ENCODE measurements at regions not wholly inside any gene's neighbourhood (a gene's known extent, or its start where the extent isn't known, plus 50 kb on each side); places are given as distances from the start of the nearest gene placed in this dataset.
"Not testable (repeated sequence)": the region's sequence is repeated elsewhere in the genome, so short reads cannot be mapped to it uniquely, and the experiment has no call there.

DNA sequence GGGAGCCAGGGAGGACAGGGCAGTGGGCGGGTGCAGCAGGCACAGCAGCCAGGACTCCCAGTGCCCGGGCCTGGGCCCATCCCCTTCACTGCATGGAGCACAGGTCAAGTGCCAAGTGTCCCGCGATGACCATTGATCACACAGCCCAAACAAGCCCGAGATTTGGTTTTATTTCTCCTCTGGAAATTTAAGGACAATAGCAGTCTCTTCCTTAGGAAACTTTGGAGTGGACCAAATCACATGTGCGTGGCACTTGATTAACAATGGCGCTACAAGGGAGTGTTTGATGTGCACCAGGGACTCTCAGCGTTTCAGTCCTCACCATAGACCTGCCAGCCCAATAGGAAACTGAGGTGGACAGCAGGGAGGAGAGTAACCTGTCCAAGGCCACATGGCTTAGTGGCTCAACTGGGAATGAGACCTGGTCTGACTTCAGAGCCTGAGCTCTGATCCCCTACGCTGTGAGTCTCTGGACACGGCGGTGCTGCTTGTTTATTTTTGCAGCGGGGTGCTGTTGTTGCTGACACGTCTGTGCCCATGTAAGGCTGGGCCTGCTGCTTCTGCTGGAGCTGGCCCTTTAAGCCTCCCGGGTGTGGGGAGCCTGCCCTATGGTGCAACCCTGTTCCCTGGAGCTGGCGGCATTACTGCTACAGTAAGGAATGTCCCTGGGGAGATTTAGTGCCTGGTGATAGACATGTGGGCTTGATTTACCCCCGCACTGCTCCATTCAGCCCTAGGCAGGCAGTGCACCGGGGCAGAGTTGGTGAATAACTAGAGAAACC lies 194.2 kb downstream of the INHBB start:
- DNase-seq: no peak

DNA sequence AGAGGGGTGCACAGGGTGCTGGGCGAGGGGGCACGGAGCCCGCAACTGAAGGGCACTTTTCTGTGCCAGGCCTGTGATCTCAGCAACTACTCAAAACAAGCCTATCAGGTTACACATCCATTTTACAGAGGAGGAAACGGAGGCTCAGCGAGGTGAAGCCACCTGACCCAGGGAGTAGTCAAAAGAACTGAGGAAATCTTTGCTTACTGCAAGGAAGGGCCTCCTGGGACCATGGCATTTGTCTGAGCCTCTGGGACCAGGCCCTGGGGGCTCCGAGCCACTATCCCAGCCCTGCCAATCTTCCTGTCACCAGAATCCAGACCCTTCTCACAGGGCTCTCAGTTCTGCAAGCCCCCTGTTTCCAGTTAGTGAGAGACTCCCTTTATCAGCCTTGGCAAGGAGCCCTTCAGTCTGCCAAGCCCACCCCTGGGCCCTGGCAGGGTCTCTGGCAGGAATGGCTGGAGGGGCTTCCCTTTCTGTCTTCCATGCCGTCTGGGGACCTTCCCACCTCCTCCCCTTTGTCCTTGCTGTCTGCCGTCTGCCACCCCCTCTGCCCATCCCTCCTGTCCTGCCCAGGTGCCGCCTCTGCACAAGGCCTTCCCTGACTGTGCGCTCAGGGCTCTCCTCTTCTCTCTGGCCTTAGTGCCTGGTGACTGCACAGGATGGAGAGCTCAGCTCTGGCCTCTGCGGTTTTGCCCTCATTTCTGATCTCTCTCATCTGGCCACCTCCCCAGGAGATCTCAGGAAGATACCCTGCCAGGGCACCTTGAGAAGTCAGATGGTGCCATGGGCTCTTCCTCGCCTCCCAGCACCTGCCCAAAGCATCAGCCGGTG lies 194.7 kb upstream of the GLI2 start:
- DNase-seq: no peak

DNA sequence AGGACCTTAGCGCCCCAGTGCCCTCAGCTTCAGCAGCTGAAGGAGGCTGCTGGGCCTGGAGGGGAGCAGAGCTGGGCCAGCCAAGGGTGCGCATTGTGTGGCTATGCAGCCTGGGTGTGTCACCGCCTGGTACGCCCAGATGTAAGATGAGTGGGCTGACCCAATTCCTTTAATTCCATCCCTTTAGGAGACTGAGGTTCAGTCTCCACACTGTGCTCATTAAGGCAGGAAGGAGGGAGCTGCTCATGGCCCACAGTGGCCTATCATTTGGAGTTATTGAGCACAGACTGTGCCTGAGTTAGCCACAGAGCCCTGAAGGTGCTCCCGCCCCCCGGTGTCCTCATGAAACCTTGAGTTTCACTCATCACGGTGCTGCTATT lies 194.1 kb upstream of the GLI2 start:
- DNase-seq: no peak

DNA sequence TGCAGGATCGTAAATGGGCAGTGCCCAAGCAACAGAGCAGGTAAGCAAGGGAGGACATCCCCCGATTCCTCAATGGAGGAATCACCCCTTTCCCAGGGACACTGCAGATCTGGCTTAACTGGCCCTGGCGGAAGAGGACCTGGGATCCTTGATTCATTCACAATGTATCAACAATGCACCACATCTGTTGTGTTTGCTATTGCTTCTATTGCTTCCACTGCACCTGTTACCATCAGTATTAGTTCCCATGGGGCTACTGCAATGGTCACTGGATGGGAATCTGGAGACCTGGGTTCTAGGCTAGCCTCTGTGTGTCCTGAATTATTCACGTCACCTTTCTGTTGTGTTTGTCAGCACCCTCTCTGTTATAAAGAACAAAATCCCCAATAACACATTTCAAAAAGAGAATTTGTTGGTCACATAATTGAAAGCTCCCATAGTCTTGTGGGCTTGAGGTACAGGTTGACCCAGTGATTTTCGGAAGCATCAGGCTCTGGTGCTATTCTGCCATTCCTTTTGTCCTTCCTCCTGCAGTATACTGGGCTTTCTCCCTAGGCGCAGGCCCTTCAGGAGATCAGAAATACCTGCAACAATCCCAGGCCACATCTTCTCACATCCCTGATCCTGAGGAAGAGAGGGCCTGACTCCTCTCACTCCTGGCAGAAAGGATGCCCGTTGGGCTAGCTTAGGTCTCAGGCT lies 193.5 kb upstream of the GLI2 start:
- DNase-seq: no peak

DNA sequence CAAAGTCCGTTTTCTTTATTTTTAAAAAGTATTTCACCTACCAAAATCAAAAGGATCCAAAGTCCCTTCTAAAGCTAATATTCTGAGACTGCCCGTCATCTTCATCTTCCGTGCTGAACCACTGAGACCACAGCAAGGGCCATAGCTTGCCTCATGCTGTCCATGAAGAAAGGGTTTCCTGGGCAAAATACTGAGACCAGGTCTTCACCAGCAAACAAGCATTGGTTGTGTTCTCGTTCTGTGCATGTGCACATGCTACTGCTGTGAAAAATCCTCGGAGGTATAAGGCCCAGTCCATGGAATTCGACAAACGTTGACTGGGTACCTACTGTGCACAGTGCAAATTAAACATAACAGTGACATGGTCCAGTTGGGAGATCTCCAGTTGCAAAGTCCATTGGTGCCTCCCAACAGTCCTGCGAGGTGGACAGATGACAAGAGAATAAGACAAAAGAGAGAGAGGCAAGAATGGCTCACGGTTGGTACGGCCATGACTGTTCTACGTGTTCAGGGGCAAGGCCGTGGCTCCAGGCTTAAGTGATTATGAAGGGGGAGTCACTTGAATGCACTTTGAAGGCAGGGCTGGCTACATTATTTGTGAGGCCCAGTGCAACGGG lies 192.6 kb upstream of the GLI2 start:
- DNase-seq: no peak

DNA sequence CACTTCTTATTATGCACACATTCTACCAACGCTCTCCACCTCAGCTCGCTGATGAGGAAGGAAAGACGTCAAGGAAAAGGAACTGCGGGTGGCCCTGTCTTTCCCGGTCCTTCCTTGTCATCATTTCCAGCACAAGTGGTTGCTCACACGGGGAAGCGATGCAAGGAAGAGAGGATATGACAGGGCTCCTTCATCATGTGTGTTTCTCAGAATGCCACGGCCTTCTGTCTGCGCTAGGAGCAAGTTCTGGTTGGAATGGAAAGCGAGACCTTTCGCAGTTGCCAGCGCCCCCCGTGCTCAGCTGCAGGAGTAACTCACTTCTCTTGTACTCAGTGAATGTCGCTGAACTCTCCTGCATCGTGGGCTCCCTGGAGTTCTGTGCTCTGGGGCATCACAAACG lies 191.8 kb upstream of the GLI2 start:
- DNase-seq: no peak

DNA sequence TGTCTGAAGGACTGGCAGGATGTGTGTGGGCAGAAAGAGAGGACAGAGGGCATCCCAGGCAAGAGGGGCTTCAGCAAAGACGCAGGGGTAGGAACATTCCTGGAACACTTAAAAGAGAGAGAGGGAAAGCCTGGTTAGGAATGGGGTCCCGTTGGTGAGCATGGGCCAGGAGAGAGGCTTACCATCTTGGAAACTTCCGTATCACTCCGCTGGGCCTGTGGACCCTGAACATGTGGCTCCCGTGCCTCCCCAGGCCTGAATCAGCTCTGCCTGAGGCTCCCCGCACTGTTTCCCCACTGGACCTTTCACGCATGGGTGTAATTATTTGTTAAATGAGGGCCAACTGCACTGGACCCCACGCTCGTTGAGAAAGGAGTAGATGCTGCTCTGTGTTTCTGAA lies 191.1 kb upstream of the GLI2 start:
- no peak for DNase-seq

DNA sequence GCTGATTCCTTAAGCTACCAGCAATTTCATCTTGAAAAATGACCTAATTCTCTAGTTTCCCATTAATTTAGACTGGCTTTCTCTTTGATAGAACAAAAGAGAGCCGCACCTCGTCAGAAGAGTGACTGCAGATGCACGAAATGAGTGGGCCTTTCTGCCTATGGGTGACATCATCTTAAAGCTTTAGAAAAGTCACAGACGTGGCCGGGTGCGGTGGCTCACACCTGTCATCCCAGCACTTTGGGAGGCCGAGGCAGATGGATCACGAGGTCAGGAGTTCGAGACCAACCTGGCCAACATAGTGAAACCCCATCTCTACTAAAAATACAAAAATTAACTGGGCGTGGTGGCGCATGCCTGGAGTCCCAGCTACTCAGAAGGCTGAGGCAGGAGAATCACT lies 190.7 kb upstream of the GLI2 start:
- DNase-seq: not testable (repeated sequence)

DNA sequence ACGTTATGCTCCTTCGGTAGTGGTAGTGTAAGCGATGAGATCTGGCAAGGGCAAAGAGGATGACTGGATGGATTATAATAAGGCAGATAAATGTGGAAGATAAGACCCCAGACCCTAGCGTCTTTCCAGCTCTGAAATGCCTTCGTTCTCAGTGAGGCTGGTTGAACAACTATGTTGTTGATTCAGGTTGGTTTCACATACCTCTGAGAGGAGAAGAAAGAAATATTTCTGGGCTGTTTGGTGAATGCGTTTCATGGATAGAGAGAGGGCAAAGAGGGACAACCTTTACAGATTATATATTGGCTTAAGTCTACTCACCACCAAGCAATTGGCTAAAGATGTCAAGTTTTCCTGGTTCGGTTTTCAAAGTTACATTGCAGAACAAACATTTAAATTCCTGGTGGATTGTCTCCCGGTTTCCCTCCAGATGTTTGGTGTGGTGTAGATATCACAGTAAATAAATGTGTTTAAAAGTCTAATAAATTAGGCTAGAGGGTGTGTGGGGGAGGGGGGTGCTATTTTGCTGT lies 190.1 kb upstream of the GLI2 start:
- no peak for DNase-seq

DNA sequence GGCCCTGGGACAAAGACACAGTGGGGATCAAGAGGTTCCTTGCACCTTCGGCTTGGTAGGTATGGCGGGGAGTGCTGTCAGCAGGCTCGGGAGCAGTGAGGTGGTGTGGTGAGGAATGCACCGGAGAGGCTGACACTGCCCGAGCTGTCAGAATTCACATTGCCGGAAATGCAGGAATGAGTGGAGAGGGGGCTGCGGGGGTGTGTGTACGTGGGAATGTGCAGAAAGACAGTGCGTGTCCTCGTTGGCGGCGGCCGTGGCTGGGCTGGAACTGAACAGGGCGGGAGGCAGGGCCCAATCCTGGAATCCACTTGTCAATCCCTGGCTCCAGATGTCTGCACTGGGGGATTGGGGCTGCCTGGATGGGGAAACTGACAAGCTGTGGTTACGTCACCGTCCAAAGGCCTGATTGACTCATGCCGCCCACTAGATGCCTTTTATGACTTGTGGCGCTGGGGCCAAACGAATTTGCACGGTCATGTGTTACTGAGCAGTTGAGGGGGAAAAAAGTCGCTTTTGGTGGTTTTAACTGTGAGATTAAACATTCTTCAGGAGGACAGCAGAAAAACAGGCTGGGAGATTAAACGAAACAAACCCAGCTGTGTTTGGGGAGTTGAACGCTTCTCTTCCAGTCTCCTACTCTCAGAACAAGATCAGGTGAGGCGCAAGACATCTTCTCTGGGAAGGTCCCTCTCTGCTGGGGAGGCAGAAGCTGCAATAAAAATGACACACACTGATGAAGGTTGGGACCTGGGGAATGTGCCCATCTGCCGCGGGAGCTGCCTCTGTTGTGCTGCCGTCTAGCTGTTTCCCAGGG lies 189.4 kb upstream of the GLI2 start:
- DNase-seq: peak; percentile 82

DNA sequence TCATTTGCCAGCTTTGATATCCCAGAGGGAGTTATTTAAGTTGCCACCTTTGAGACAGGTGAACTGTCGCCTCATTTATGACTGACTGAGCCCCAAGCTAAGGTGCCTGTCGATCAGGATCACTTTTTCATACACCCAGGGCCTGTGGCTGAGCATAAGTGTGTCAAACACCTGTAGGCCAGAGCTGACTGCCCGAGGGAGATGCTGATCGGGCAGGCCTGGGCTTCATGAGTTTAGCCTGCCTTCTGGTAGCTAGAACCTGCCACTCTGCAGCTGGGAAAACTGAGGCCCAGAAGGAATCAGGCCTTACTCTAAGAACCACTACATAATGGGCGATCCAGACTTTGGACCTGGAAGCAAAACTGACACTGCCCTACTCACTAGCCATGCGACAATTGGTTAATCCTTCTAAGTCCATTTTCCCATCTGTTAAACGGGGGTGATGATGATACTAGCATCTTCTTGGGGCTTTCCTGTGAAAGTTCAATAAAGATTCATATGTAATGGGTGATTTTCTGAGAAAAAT lies 188.7 kb upstream of the GLI2 start:
- no peak for DNase-seq

DNA sequence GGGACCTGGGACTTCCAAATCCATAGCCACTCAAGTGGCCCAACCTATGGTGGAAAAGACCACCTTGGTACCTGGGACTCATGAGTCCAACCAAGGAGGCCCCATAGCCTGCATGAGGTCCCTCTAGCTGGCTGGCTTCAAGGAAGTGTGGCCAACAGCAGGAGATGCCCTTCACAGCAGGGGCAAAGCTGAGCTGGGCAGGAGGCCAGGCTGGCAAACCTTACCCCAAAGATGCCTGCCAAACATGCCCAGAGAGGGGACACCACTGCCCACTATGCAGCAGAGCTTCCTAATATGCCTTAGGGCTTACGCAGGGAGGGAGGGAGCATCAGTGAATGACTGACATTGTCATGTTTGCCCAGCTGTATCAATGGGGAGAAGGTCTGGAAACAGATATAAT lies 188.0 kb upstream of the GLI2 start:
- no peak for DNase-seq

DNA sequence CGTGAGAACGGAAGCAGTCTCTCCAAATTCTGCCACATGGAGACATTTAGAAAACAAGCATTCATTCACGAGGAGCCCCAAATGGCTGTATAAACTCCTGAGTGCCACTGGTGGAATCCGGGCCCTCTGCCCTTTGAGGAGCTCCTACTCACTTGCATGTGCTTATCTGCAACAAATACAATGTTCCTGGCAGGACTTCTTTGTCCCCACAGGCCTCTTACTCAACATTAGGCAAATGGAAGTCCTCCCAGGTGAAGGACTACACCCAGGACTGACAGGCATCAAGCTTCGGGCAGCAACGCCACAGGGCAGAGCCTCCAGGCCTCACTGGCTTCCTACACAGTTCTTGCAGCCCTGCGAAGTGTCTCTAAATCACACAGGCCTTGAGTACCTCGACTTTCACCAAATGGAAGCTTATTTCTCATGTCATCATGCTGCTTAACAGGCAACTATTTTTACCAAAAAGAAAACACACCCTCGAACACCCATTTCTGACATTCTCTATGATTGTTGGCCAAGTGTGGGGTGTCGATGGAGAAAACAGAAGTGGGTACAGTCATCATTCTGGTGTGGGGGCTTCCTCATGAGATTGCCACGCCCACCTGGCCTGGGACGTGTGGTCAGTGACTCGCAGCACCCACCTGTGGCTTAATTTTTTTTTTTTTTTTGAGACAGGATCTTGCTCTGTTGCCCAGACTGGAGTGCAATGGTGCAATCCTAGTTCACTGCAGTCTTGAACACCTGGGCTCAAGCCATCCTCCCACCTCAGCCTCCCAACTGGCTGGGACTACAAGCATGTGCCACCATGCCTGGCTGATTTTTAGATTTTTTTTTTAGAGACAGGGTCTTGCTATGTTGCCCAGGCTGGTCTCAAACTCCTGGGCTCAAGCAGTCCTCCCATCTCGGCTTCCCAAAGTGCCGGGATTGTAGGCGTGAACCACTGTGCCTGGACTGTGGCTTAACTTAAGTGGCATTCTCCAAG lies 186.8 kb upstream of the GLI2 start:
- no peak for DNase-seq

DNA sequence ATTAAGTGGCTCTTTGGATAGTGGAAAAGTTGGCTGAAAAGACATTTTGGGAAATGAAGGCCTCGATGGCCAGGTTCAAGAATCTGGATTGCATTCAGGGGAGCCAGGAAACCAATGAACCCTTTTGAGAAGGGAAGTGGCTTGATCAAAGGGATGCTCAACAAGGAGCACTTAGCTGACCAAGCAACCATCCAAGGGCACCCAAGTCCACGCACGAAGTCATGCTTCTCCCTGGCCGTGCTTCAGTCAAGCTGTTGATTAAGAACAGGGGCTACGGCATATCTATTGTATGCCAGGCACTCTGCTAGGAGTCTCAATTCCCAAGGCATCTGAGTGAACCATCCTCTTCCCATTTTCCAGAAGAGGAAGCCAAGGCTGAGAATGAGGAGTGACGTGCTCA lies 185.8 kb upstream of the GLI2 start:
- no peak for DNase-seq

DNA sequence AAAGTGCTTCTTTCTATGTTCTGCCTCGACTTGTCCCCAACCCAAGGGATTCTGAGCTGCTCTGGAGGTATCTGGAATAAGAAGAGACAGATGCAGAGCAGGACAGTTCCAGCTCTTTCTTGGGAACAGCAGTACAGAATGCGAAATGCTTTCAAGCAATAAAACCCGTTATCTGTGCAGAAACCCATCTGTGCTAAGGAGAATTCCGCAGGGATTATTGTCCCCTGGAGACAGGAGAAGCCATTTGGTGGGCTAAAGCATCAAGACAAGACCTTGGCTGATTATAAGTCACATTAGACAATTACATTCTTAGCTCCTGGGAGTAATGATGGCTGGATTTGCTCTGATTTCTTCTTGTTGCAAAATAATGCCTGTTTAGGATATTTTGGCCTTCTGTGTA lies 185.4 kb upstream of the GLI2 start:
- DNase-seq: no peak

DNA sequence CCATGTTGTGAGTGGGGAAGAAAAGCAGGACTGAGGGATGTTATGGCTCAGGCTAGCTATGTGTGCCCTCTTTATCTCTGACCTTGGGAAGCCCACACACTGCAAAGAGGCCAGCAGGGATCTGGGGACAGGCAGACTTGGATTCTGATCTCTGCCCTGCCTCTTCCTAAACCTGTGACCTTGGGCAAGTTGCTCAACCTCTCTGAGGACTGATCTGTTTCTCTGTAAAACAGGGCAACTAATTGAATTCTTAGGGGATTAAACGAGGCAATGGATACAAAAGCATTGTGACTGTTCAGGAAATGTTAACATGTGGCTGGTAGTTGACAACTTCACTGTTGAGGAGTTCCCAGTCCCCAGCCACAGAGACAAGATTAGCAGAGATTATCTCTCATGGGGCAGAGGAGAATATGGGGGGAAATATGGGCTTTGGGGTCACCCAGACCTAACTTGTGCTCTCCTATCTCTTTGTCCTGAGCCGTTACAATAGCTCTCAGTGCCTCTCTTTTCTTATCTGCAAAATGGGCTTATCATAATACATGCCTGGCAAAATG lies 184.7 kb upstream of the GLI2 start:
- DNase-seq: no peak

DNA sequence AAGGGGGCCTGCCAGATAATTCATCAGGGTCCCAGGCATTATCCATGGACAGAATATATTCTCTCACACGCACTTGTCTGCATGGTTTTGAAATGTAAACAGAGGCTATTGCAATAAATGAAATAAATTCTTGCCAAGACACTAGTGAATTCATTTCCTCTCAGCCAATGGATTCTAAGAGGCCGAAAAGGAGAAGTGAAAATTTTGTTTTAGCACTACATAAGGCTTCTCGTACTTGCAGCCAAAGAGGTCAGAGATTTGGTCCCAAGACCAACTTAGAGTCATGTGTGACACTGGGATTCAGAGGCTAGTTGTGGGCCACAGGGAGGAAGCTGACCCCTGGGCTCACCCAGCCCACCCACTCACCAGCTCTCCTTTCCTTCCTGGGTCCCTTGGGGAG lies 184.1 kb upstream of the GLI2 start:
- DNase-seq: no peak

DNA sequence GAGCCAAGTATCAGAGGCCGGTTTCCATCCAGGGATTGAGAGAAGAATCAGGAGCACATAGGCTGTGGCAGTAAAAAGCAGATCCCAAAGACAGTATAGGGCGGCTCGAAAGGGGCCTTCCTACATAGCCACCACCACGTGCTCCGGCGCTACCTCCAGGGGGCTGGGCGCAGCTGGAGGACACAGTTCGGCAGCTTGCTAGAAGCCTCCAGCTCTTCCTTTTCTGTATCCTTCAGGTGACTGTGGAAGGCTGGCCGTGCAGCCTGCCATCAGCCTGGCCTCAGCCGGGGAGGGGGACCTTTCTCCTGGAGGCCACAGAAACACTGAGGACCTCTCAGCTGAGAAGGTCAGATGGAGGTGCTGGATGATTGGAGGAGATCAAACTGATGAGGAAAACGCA lies 183.6 kb upstream of the GLI2 start:
- no peak for DNase-seq

DNA sequence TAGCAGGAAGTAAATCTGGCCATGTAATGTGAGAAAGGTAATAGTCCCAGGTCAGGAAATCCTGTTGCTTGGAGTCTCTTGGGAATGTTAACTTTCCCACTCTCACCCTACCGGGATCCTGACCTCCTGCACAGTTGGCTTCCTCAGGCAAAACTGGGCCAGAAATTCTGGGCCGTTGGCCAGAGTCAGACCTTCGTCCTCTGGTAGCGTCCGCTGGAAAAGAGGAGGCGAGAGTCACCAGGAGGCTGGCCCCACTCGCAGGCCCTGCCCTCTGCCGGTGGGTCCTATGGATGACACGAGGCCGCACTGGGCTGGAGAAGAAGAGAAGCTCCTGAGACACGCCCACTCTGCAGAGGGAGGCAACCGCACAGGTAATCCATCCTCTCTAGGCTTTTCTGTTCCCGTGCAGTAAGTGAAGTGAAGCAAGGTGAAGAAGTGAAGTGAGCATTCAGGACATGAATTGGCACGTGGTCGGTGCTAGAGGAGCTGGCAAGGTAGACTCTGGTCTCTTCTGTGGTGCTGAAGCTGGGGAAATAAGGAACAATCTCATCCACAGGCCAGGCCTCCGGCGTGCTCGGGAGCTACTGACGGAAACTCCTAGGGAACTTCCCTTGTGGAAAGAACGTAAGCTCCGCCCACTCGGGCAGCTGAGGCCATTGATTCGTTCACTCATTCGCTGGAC lies 182.7 kb upstream of the GLI2 start:
- DNase-seq: peak; percentile 66

DNA sequence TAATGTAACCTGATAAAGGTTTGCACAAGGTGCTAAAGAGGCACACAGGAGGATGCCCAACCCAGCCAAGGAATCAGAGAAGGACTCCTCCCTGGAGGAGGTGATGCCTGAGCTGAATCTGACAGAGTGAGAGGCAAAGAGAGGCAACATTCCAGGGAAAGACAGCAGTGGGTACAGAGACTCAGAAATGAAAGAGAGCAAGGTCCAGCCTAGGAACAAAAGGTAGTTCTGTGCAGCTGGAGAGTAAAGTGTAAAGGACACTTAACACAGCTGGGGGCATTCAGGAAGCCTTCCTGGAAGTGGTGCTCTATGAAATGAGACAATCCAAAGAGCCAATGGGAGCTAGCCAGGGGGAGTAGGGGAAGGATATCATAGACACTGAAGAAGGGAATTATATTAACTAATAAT lies 181.0 kb upstream of the GLI2 start:
- no peak for DNase-seq
